GM23248 (cell line): ENCODE measurements at regions not wholly inside any gene's neighbourhood (a gene's known extent, or its start where the extent isn't known, plus 50 kb on each side); places are given as distances from the start of the nearest gene placed in this dataset. TPM values are rescaled to one million over a fixed set of nuclear protein-coding genes. Genes with fewer than 3 reads are reported as not detected.

ENCODE experiments used
- DNase-seq: peaks from one replicate; pipeline ENCODE4 v3.0.0-alpha.2; 2015
- H2AFZ ChIP-seq: fragments of 200-600 bp; sonication (generic); 2 replicates; pipeline ENCODE4 v1.6.1; 2016; ENCODE audit warnings: antibody characterized with exemption
- H3F3A ChIP-seq: fragments of 200-600 bp; sonication (generic); 2 replicates; pipeline ENCODE4 v1.6.1; 2016; ENCODE audit warnings: mild to moderate bottlenecking, antibody characterized with exemption, mixed run types; ENCODE audit not compliant: insufficient read depth
- H3K27ac ChIP-seq: fragments of 200-600 bp; sonication (generic); 2 replicates; pipeline ENCODE4 v1.5.1; 2016; ENCODE audit warnings: mild to moderate bottlenecking
- H3K27me3 ChIP-seq: fragments of 200-600 bp; sonication (generic); replicated peaks from 2 replicates; pipeline ENCODE4 v1.6.1; 2016; ENCODE audit warnings: mild to moderate bottlenecking; ENCODE audit not compliant: insufficient read depth
- H3K36me3 ChIP-seq: fragments of 200-600 bp; sonication (generic); 2 replicates; pipeline ENCODE4 v1.6.1; 2016; ENCODE audit warnings: low read depth, mild to moderate bottlenecking
- H3K4me1 ChIP-seq: fragments of 200-600 bp; sonication (generic); 2 replicates; pipeline ENCODE4 v1.6.1; 2016; ENCODE audit warnings: mild to moderate bottlenecking; ENCODE audit not compliant: insufficient read depth
- H3K4me2 ChIP-seq: fragments of 200-600 bp; sonication (generic); one replicate; pipeline ENCODE4 v1.6.1; 2016; ENCODE audit warnings: mild to moderate bottlenecking; ENCODE audit not compliant: unreplicated experiment
- H3K4me3 ChIP-seq: fragments of 200-600 bp; sonication (generic); 2 replicates; pipeline ENCODE4 v1.5.1; 2016; ENCODE audit warnings: mild to moderate bottlenecking
- H3K79me2 ChIP-seq: fragments of 200-600 bp; sonication (generic); 2 replicates; pipeline ENCODE4 v1.6.1; 2016; ENCODE audit warnings: mild to moderate bottlenecking; ENCODE audit not compliant: insufficient read depth
- H3K9ac ChIP-seq: fragments of 200-600 bp; sonication (generic); 2 replicates; pipeline ENCODE4 v1.6.1; 2016; ENCODE audit warnings: mild to moderate bottlenecking
- H3K9me2 ChIP-seq: fragments of 200-600 bp; sonication (generic); 2 replicates; pipeline ENCODE4 v1.6.1; 2016; ENCODE audit warnings: mixed run types, mild to moderate bottlenecking, moderate library complexity; ENCODE audit not compliant: insufficient read depth
- H3K9me3 ChIP-seq: fragments of 200-600 bp; sonication (generic); one replicate; pipeline ENCODE4 v1.6.1; 2017; ENCODE audit warnings: low read depth
- H4K20me1 ChIP-seq: fragments of 200-600 bp; sonication (generic); 2 replicates; pipeline ENCODE4 v1.6.0; 2016; ENCODE audit not compliant: insufficient read depth
- EZH2 ChIP-seq: fragments of 200-600 bp; sonication (generic); IDR thresholded peaks from 2 replicates; pipeline ENCODE4 v1.6.1; 2018; ENCODE audit warnings: antibody characterized with exemption, mild to moderate bottlenecking; ENCODE audit not compliant: insufficient read depth, poor library complexity, severe bottlenecking
- EZH2phosphoT487 ChIP-seq: fragments of 200-600 bp; sonication (generic); IDR thresholded peaks from 2 replicates; pipeline ENCODE4 v1.6.1; 2018; ENCODE audit warnings: antibody characterized with exemption, moderate library complexity, mild to moderate bottlenecking, low read depth; ENCODE audit not compliant: insufficient read depth
- WGBS, 2 experiments: methylation state at CpG; one replicate each; pipeline ENCODE4 v1.1.6; 2015 to 2017; ENCODE audit warnings: low lambda C conversion rate in 2 of 2, low coverage in 1 of 2; ENCODE audit errors: missing lambda C conversion rate in 2 of 2; 5-methylcytosine and 5-hydroxymethylcytosine counted together
- in situ Hi-C: fragments of 300-500 bp; cut with MboI; formaldehyde crosslinking; loops from 2 replicates; pipeline ENCODE4 v1.15.0; 2020
- small RNA-seq: library from RNA; depleted of rRNA; stranded (forward); fragments of <200 nt; gene quantifications from one replicate; pipeline ENCODE3, GENCODE V24; 2014; ENCODE audit warnings: low read depth, low replicate concordance

- in situ Hi-C loops = no loop called here
- H3K4me2 ChIP-seq = no peak overlapping the region
Observed at GRCh38 chr1:240672132-240672811, 60.3 kb upstream of the GREM2 start.

GRCh38 chr1:240667351-240667750, 55.4 kb upstream of the GREM2 start:
- Histone ChIP-seq H3K9me3 (no peaks in the 10 kb centered on the region), H3K4me3 (no peak overlapping the region), H3K27ac (no peak overlapping the region), H3K36me3 (no peaks in the 10 kb centered on the region), H3K9me2 (no peaks in the 10 kb centered on the region), H3K79me2 (no peaks in the 10 kb centered on the region), H2AFZ (no peak overlapping the region), H3K9ac (no peak overlapping the region), H3K27me3 (no peaks in the 10 kb centered on the region), H4K20me1 (no peaks in the 10 kb centered on the region), H3K4me1 (peaks cover 19% of the 10 kb centered on the region), H3K4me2 (no peak overlapping the region), H3F3A (peaks cover 15% of the 10 kb centered on the region)
- TF ChIP-seq EZH2phosphoT487 (no peak), EZH2 (no peak)
- in situ Hi-C loops = no loop called here
- DNase-seq = no peak
- 58 to 70% methylated on average over 3 of the region's 3 CpGs for WGBS, 2 experiments

More at GRCh38 chr1:240672132-240672811, 60.3 kb upstream of the GREM2 start:
- Histone ChIP-seq H3K36me3 (no peaks in the 10 kb centered on the region), H3K9me2 (no peaks in the 10 kb centered on the region), H3K4me1 (no peaks in the 10 kb centered on the region), H3F3A (no peaks in the 10 kb centered on the region), H3K9me3 (no peaks in the 10 kb centered on the region), H4K20me1 (no peaks in the 10 kb centered on the region), H3K27ac (no peak overlapping the region), H2AFZ (no peak overlapping the region), H3K4me3 (no peak overlapping the region), H3K27me3 (no peaks in the 10 kb centered on the region), H3K9ac (no peak overlapping the region), H3K79me2 (no peaks in the 10 kb centered on the region)
- 53 to 63% methylated on average over 2 of the region's 2 CpGs for WGBS, 2 experiments
- TF ChIP-seq EZH2phosphoT487 = no peak
- TF ChIP-seq EZH2 = no peak
- DNase-seq = no peak

DNA sequence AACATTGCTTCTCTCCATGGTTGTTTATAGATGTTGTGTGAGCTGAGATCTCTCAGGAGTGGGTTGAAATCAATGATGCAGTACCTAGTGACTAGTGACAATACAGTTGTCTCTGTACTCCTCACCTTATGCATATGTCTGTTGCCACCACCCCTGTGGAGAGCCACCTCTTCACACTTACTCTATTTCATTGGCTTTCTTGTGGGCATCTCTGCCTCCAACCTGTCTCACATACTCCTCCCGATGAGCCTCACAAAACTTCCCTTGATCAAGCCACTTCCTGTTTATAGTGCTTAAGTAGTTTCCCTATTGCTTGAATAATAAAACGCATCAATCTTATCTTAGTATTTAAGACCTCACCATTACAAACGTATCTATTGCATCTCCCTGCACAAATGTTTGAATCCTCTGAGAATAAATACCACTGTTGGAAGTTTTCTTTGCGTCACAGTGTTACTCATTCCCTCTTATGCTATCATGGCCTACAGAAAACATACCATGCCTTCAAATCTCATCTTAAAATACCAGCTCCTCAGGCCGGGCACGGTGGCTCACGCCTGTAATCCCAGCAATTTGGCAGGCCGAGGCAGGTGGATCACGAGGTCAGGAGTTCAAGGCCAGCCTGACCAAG, 54.7 kb upstream of the GREM2 start:
- WGBS, 2 experiments = 95 to 96% methylated on average over 9 of the region's 9 CpGs
- TF ChIP-seq EZH2phosphoT487 (no peak), EZH2 (no peak)
- no peaks in the 10 kb centered on the region for H3K9me2 ChIP-seq
- H3K4me2 ChIP-seq = no peak overlapping the region
- no peak overlapping the region for H2AFZ ChIP-seq
- peaks cover 15% of the 10 kb centered on the region for H3F3A ChIP-seq
- no peak overlapping the region for H3K4me3 ChIP-seq
- H3K9ac ChIP-seq = no peak overlapping the region
- no peak for DNase-seq
- in situ Hi-C loops = no loop called here
- H3K27ac ChIP-seq = no peak overlapping the region
- H3K36me3 ChIP-seq = no peaks in the 10 kb centered on the region
- H3K79me2 ChIP-seq = no peaks in the 10 kb centered on the region
- H4K20me1 ChIP-seq = no peaks in the 10 kb centered on the region
- peaks cover 19% of the 10 kb centered on the region for H3K4me1 ChIP-seq
- H3K27me3 ChIP-seq = no peaks in the 10 kb centered on the region
- no peaks in the 10 kb centered on the region for H3K9me3 ChIP-seq

GRCh38 chr1:240663169-240663879, 51.4 kb upstream of the GREM2 start:
- H3K79me2 ChIP-seq = no peaks in the 10 kb centered on the region
- no peaks in the 10 kb centered on the region for H3K27me3 ChIP-seq
- H3K9ac ChIP-seq = no peak overlapping the region
- H3K4me2 ChIP-seq = peak overlapping the region; percentile 35
- in situ Hi-C loops = no loop called here
- TF ChIP-seq EZH2 (no peak), EZH2phosphoT487 (no peak)
- H3K4me3 ChIP-seq = no peak overlapping the region
- peak; percentile 96 for DNase-seq
- H3K4me1 ChIP-seq = peaks cover 25% of the 10 kb centered on the region
- H4K20me1 ChIP-seq = no peaks in the 10 kb centered on the region
- 0% methylated on average over 1 of the region's 1 CpG for WGBS, 2 experiments
- H3K9me3 ChIP-seq = no peaks in the 10 kb centered on the region
- H3K27ac ChIP-seq = peak overlapping the region; percentile 48
- peak overlapping the region; percentile 8; the same call in 1 of the 2 replicates for H2AFZ ChIP-seq
- no peaks in the 10 kb centered on the region for H3K36me3 ChIP-seq
- H3F3A ChIP-seq = peaks cover 23% of the 10 kb centered on the region
- no peaks in the 10 kb centered on the region for H3K9me2 ChIP-seq

Small RNA genes lying in the stretch of these regions (small RNA-seq; reads per million reads assigned to genes)
- gene RF00019 = not detected
